Mucosa of descending colon (tissue), 3 donors: ENCODE measurements at regions not wholly inside any gene's neighbourhood (a gene's known extent, or its start where the extent isn't known, plus 50 kb on each side); places are given as distances from the start of the nearest gene placed in this dataset.

ENCODE experiments used
- ATAC-seq: fragments of 200-7000 bp; cut with Tn5 transposase; one replicate; pipeline ENCODE4 v1.9.1; 2020; ENCODE audit warnings: mild to moderate bottlenecking, moderate library complexity
- DNase-seq, 3 donors: peaks; one replicate each; pipeline ENCODE4 v3.0.0-alpha.2; 2020
- H3K36me3 ChIP-seq: fragments of 200-600 bp; one replicate; pipeline ENCODE4 v1.8.0; 2021; ENCODE audit warnings: low read depth, mild to moderate bottlenecking
- H3K4me1 ChIP-seq: fragments of 200-600 bp; one replicate; pipeline ENCODE4 v1.8.0; 2021; ENCODE audit warnings: low read depth, mild to moderate bottlenecking
- H3K4me3 ChIP-seq: fragments of 200-600 bp; one replicate; pipeline ENCODE4 v1.8.0; 2021; ENCODE audit warnings: mild to moderate bottlenecking
- H3K9me3 ChIP-seq: fragments of 200-600 bp; one replicate; pipeline ENCODE4 v1.8.0; 2021; ENCODE audit warnings: mild to moderate bottlenecking
- CTCF ChIP-seq: fragments of 200-600 bp; IDR thresholded peaks from one replicate; pipeline ENCODE4 v1.8.0; 2022; ENCODE audit warnings: antibody characterized with exemption, mild to moderate bottlenecking
- intact Hi-C, 2 donors: fragments of 100-400 bp; cut with DNase I in 1 of 2; cut with micrococcal nuclease in 1 of 2; formaldehyde crosslinking; loops; one replicate each; pipeline versions ENCODE4 v1.11.0 to v1.11.1; 2022; cut with DNase I, micrococcal nuclease
- donor health status: DM: no; HTN: no; CAD: no; lungs with moderate emphysema.
- donor health status: DM: no; HTN: no; CAD: no.
- donor health status: DM: no; HTN: yes; CAD: no.

- Histone ChIP-seq H3K9me3 (no peaks in the 10 kb centered on the region), H3K4me3 (no peak overlapping the region), H3K4me1 (peaks cover 7% of the 10 kb centered on the region), H3K36me3 (no peaks in the 10 kb centered on the region)
- DNase-seq (no peak), ATAC-seq (no peak)
- TF ChIP-seq CTCF = no peak
- intact Hi-C loops = no loop called here
Measured at GRCh38 chr2:21253311-21254027, 129.7 kb downstream of the TDRD15 start.

- ATAC-seq = no peak
- no peak for TF ChIP-seq CTCF
- intact Hi-C loops = no loop called here
- Histone ChIP-seq H3K4me3 (no peak overlapping the region), H3K9me3 (no peaks in the 10 kb centered on the region), H3K4me1 (peaks cover 7% of the 10 kb centered on the region), H3K36me3 (no peaks in the 10 kb centered on the region)
- no peak for DNase-seq
Measured at GRCh38 chr2:21254170-21254965, 130.6 kb downstream of the TDRD15 start.

DNA sequence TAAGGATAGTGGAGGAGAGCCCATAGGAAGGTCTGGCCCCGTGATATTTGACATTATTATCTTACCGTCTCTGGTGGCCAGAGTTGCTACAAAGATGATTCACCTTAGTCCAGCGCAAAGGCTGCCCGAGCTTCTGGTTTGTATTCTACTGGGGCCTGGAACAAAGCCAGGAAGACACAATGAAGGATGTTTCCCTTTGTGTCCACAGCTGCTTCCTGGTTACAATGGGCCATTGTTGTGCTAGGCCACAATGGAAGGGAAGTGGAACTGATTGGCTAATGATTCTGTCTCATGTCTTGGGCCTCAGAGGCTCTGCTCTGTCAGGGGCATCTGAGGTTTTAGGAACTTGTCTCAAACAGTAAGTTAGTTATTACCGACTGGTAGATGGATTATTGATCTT is 132.2 kb downstream of the TDRD15 start:
- DNase-seq (peak in 1 of 3 donors; percentile 71), ATAC-seq (peak; percentile 78)
- H3K36me3 ChIP-seq = no peaks in the 10 kb centered on the region
- intact Hi-C loops = no loop called here
- H3K4me1 ChIP-seq = peaks cover 7% of the 10 kb centered on the region
- H3K4me3 ChIP-seq = no peak overlapping the region
- TF ChIP-seq CTCF = no peak
- no peaks in the 10 kb centered on the region for H3K9me3 ChIP-seq

GRCh38 chr2:21257621-21258020 is 133.9 kb downstream of the TDRD15 start:
- DNase-seq (no peak), ATAC-seq (no peak)
- no peaks in the 10 kb centered on the region for H3K36me3 ChIP-seq
- H3K4me1 ChIP-seq = no peaks in the 10 kb centered on the region
- no peaks in the 10 kb centered on the region for H3K9me3 ChIP-seq
- intact Hi-C loops = no loop called here
- H3K4me3 ChIP-seq = no peak overlapping the region
- no peak for TF ChIP-seq CTCF

GRCh38 chr2:21258082-21258481 is 134.3 kb downstream of the TDRD15 start:
- ATAC-seq = no peak

More at GRCh38 chr2:21258082-21258481, 134.3 kb downstream of the TDRD15 start:
- intact Hi-C loops = no loop called here
- Histone ChIP-seq H3K4me1 (no peaks in the 10 kb centered on the region), H3K9me3 (no peaks in the 10 kb centered on the region), H3K4me3 (no peak overlapping the region), H3K36me3 (no peaks in the 10 kb centered on the region)
- TF ChIP-seq CTCF = no peak
- DNase-seq = no peak
